ENCODE measurements at regions not wholly inside any gene's neighbourhood (a gene's known extent, or its start where the extent isn't known, plus 50 kb on each side); places are given as distances from the start of the nearest gene placed in this dataset.

GRCh38 chr9:91141407-91141965 is 220.2 kb downstream of the AUH start:
- no peak for DNase-seq

GRCh38 chr9:91143162-91143561 is 218.6 kb downstream of the AUH start:
- no peak for DNase-seq

DNA sequence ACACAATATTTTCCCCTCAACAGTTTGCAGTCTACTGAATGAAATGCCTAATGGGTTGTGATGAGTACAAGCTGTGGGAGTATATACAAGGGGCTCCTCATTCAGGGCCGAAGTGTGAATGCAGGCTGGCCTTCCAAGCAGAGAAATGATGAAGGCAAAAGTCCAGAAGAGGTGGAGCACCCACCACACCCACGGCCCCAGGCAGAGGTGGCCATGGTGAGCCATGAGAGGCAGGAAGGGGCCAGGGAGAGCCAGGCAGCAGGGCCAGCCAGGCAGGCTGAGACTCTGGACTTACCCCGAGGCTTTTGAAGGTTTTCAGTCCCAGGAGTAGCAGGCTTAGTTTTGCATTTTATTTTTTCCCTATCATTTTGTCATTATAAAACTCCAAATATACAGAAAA is 218.1 kb downstream of the AUH start:
- no peak for DNase-seq

DNA sequence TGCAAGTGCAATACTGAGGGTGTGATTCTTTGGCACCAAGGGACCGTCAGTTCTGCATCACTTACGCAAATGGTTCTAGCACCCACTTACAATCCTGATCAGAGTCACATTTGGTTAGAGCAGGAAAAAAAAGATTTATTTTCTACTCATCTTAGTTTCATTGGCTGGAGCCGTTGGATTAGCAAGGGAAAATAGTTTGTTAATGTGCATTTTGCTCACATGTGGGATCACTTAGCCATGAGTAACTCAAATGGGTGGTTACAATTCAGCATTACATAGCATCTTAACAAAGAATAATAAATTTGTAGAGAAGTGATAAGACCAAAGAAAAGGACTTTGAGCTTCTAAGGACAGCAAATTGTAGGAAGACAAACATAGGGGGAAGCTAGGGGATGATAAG is 216.9 kb downstream of the AUH start:
- DNase-seq: no peak

DNA sequence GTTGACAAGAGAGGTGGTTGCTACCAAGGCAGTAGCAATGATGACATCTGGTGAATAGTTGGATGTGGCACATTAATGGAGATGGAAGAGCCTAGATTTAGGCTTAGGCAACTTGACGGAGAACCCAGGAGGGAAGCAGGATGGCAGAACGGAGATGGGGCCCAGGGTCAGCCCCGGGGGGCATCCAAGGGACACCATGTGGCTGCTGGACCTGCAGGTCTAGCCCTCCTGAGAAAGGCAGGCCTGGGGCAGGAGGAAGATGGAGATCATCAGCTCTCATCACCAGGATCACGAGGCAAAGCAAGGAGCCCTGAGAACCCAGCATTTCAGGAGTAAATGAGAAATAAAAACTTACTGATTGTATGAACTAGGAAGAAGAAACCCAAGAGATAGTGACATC is 216.2 kb downstream of the AUH start:
- no peak for DNase-seq

DNA sequence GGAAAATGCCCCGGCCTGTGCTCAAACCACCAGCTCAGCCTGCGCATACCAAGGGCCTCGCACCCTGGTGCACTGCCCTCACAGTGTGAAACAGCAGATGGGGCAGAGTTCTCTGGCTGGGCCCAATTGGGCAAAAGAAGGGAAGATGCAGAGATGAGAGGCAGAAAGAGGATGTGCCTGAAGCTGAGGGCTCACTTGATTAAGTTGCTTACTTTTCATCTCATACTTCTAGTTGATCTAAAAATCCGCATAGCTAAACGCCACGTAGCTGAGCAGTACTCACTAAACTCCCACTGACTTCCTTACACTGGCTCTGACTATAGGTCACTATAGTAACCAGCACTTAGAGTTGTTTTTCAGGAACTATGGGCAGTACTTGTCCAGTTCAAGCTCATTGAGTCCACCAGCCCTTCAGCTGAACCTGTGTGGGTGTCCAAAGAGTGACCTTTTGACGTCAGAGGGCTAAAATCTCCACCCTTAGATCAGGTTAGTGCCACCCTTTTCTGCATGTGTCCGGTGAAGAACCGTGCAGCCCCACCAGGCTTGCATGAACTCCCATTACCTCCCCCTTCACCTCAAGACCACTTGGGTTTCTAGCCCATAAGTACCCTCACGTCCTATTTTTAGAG is 215.2 kb downstream of the AUH start:
- DNase-seq: no peak

- DNase-seq: no peak
Measured at GRCh38 chr9:91147079-91147708, 214.5 kb downstream of the AUH start.

- DNase-seq: no peak
Measured at GRCh38 chr9:91148306-91148705, 213.4 kb downstream of the AUH start.

DNA sequence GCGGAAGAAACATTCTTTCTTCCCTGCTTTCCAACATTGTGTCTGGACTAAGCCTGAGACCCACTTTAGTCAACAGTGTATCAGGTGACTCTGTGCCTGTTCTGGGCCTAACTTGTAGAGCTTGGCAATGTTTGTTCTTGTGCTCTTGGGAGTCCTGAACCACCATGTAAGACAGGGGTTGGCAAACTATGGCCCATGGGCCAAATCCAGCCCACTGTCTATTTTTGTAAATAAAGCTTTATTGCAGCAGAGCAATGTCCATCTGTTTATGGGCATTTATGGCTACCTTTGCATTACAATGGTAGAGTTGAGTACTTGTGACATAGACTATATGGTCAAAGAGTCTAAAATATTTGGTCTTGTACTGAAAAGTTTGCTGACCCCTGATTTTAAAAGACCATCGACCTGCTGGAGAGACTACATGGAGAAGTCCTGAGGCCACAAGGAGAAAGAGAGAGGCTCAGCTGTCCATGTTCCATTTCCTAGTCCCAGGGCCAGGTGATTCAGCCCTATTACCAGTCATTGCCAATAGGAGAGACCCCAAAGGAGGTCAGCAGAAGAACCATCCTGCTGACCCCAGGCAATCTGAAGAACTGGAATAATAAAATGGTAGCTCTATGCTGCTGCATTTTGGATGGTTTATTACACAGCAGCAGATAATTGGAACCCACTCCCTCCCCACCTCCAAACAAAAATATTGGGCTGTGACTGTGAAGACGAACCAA is 211.3 kb downstream of the AUH start:
- DNase-seq: no peak

GRCh38 chr9:91150998-91151717 is 210.6 kb downstream of the AUH start:
- DNase-seq: no peak

GRCh38 chr9:91151718-91152095 is 210.0 kb downstream of the AUH start:
- no peak for DNase-seq

- DNase-seq: no peak
Measured at GRCh38 chr9:91154686-91155085, 207.0 kb downstream of the AUH start.

- DNase-seq: no peak
Measured at GRCh38 chr9:91155181-91155580, 206.5 kb downstream of the AUH start.

DNA sequence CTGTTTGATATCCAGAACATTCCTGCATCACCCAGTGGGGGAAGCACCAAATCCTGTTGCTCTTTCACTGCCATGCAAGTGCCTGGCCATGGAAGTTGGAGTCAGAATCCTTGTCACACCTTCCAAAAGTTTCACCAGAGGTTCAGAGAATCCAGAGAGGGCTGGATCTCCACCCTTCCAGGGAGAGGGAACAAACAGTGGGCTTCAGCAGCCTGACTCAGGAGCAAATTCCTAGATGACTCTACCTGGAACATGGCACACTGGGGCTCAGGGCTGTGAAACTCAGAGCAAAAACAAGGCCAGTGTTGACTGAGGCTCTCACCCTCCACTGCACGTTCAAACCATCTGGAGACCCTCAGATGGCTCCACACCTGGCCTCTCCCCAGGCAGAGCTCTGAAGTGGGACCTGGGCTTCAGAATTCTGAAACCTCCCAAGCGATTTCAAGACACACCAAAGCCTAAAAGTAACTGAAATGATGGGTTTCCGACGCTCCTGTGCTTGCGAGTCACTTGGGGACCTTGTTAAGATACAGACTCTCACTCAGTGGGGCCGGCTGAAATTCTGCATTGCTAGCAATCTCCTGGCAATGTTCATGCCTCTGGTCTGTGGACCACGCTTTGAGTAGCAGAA is 205.9 kb downstream of the AUH start:
- no peak for DNase-seq

DNA sequence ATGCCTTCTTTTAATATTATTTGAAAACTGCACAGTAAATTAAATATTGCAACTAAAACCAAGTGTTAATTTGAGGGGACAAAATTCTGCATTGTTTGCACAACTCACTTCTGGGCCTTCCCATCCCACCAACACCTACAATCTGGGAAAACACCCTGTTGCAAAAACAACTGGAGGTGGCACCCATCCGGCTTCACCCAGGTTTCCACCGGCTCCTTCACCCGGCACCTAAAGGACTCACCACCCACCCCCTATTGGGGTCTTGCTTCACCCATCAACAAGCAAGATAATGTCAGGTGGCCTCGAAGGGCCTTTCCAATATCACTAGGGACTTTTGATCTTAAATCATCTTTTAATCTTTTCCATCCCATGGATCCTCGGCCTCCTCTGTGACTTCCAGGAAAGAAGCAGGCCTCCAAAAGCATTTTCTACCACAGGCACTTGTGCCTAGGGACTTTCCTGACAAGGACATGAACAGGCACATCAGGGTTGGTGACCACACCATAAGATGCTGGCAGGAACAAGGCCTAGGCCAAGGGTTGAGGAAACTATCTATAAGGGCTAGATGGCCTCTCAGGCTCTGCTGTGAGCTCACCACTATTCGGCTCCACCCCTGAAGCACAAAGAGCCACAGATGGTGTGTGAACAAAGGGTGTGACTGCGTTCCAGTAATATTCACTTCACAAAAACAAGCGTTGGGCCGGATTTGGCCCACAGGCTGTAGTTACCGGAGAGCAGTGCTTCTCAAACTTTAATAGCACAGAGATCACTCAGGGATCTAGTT is 205.1 kb downstream of the AUH start:
- DNase-seq: no peak

DNA sequence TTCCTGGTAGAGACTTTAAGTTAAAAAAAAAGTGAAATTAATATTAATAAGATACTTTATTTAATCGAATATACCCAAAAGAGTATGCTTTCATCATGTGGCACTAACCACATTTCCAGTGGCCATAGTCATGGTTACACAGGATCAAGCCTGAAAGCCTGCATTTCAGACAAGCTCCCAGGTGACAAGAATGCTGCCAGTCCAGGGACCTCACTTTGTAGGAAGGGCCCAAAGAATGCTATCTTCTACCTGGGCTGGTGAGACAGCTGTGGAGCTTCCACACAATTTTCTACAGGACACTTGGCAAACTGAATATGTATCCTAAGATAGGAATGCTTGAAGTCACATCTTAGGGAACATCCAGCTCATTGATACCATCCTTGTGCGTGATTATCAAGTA is 203.8 kb downstream of the AUH start:
- DNase-seq: no peak

DNA sequence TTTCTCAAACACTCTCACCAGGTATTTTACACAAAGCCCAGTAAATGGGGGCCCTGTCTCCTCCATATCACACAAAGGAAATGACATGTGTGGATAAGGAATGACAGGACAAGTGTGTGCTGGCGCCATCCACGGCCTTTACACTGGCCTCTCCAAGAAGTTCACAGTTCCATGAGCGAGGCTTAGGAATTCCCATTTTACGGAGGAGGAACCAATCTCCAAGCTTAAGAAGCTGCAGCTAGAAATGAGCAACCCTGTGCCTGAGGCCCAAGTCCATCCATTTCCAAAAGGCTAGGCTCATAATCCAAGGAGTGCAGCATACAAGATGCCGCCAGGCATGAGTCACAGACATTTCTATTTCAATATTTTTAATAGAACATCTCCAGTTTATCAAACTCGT is 203.4 kb downstream of the AUH start:
- no peak for DNase-seq

DNA sequence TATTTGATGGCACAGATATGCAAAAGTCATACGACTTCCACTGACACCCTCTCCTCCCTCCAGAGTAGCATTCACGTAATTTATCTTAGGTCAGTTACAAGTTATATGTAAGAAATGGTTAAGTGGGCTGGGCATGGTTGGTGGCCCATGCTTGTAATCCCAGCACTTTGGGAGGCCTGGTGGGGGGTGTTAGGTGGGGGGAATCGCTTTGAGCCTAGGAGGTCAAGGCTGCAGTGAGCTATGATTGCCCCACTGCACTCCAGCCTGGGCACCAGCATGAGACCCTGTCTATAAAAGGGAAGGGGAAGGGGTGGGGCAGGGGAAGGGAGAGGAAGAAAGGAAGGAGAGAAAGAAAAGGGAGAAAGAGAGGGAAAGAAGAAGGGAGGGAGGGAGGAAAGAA is 202.8 kb downstream of the AUH start:
- DNase-seq: no peak

GRCh38 chr9:91159664-91160121 is 202.0 kb downstream of the AUH start:
- DNase-seq: no peak

GRCh38 chr9:91160181-91160580 is 201.5 kb downstream of the AUH start:
- DNase-seq: no peak

DNA sequence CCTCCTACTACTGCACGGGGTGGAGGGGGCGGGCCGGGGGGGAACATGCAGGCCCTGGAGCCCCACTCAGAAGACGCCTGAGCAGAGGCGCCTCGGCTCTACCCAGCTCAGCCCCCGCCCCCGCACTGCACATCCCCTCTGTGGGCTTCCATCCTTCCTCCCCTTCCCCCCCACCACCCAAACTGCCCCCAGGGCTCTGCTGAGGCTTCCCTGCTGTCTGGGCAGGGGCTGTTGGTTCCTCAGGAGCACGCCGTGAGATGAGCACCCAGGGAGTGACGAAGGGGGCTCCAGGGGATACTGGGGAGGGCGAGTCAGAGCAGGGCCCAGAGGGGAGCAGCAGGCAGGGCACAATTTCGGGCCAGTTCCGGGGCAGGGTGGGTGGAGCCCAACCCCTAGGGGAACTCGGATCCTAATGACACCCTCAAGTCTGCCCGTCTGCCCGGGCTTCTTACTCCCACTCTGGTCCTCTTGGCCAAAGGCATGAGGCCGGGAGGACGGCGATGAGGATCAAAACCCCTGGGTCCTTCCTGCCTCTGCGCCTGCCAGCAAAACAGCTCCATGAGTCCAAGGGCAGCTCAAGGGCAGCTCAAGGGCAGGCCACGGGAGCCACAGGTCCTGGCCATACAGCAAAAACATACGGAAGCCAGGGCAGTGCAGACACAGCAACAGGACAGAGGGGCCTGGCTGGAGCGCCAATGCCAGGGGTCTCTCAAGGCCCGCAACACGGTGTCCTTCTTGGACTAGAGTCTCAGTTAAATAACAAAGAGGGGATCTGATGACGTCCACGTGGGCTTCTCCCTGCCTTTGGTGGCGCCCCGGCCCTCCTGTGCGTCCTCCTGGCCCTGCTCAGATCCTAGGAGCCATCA is 200.9 kb downstream of the AUH start:
- DNase-seq: no peak

Measured in DMS79 (cell line).